ENCODE measurements at regions not wholly inside any gene's neighbourhood (a gene's known extent, or its start where the extent isn't known, plus 50 kb on each side); places are given as distances from the start of the nearest gene placed in this dataset.

- peaks cover 0 to 5% (median 0%) of the 10 kb centered on the region in 5 experiments for H3K9me3 ChIP-seq (ENCODE audit: control extremely low read depth in 1 of 5, control insufficient read depth in 4 of 5, insufficient read depth in 2 of 5, low read depth in 1 of 5, low read length in 4 of 5)
- CTCF ChIA-PET: no interaction called here
- POLR2A ChIA-PET: no interaction called here
- no peak overlapping the region for H3K27ac ChIP-seq (ENCODE audit: insufficient read depth in 1 of 2, low read depth in 1 of 2, low read length in 2 of 2, poor library complexity in 1 of 2, severe bottlenecking in 2 of 2)
- no peaks in the 10 kb centered on the region for H3K36me3 ChIP-seq (ENCODE audit: control insufficient read depth in 4 of 4, insufficient read depth in 4 of 4, low read length in 3 of 4)
- H3K4me1 ChIP-seq (ENCODE audit: control extremely low read depth in 1 of 4, control insufficient read depth in 4 of 4, insufficient read depth in 4 of 4, low read length in 3 of 4): no peaks in the 10 kb centered on the region
- WGBS (ENCODE audit: insufficient coverage): 100% methylated on average over 1 of the region's 2 CpGs
- no peaks in the 10 kb centered on the region for H3K27me3 ChIP-seq (replicated peaks in 2 of 5; ENCODE audit: control insufficient read depth in 4 of 5, insufficient read depth in 5 of 5, low read length in 4 of 5)
- H3K4me3 ChIP-seq (ENCODE audit: control insufficient read depth in 1 of 7, extremely low read depth in 1 of 7, insufficient read depth in 4 of 7, low read depth in 2 of 7, low read length in 6 of 7): no peak overlapping the region
- DNase-seq: no peak
Measured at GRCh38 chr6:4599924-4600323, 176.3 kb upstream of the CDYL start.

GRCh38 chr6:4598384-4598995 lies 177.7 kb upstream of the CDYL start:
- Histone ChIP-seq H3K36me3 (ENCODE audit: control insufficient read depth in 4 of 4, insufficient read depth in 4 of 4, low read length in 3 of 4) (no peaks in the 10 kb centered on the region), H3K9me3 (ENCODE audit: control extremely low read depth in 1 of 5, control insufficient read depth in 4 of 5, insufficient read depth in 2 of 5, low read depth in 1 of 5, low read length in 4 of 5) (peaks cover 0 to 5% (median 0%) of the 10 kb centered on the region in 5 experiments), H3K27ac (ENCODE audit: insufficient read depth in 1 of 2, low read depth in 1 of 2, low read length in 2 of 2, poor library complexity in 1 of 2, severe bottlenecking in 2 of 2) (no peak overlapping the region), H3K27me3 (replicated peaks in 2 of 5; ENCODE audit: control insufficient read depth in 4 of 5, insufficient read depth in 5 of 5, low read length in 4 of 5) (no peaks in the 10 kb centered on the region), H3K4me3 (ENCODE audit: control insufficient read depth in 1 of 7, extremely low read depth in 1 of 7, insufficient read depth in 4 of 7, low read depth in 2 of 7, low read length in 6 of 7) (no peak overlapping the region), H3K4me1 (ENCODE audit: control extremely low read depth in 1 of 4, control insufficient read depth in 4 of 4, insufficient read depth in 4 of 4, low read length in 3 of 4) (no peaks in the 10 kb centered on the region)
- ChIA-PET CTCF (no interaction called here), POLR2A (no interaction called here)
- 100% methylated on average over 2 of the region's 4 CpGs for WGBS (ENCODE audit: insufficient coverage)
- no peak for DNase-seq

DNA sequence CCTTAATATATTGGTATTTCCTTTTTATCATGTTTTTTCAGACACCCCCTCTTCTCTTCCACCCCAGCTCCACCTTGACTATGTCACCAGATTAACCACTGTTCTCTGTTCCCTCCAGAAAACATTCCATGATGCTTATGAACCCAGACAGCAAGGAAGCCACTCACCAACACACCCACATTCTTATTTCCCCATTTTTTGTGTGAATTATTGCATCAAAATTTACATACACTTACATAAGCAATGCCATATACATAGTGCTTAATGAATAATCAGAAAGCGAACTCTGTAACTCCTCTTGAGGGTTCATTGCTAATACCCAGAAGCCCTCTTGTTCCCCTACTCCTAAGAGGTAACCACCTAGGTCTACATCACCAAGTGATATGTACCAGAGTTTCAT lies 182.3 kb upstream of the CDYL start:
- Histone ChIP-seq H3K4me1 (ENCODE audit: control extremely low read depth in 1 of 4, control insufficient read depth in 4 of 4, insufficient read depth in 4 of 4, low read length in 3 of 4) (no peaks in the 10 kb centered on the region), H3K9me3 (ENCODE audit: control extremely low read depth in 1 of 5, control insufficient read depth in 4 of 5, insufficient read depth in 2 of 5, low read depth in 1 of 5, low read length in 4 of 5) (no peaks in the 10 kb centered on the region), H3K27me3 (replicated peaks in 2 of 5; ENCODE audit: control insufficient read depth in 4 of 5, insufficient read depth in 5 of 5, low read length in 4 of 5) (peaks cover 0 to 3% (median 0%) of the 10 kb centered on the region in 5 experiments), H3K27ac (ENCODE audit: insufficient read depth in 1 of 2, low read depth in 1 of 2, low read length in 2 of 2, poor library complexity in 1 of 2, severe bottlenecking in 2 of 2) (no peak overlapping the region), H3K36me3 (ENCODE audit: control insufficient read depth in 4 of 4, insufficient read depth in 4 of 4, low read length in 3 of 4) (no peaks in the 10 kb centered on the region), H3K4me3 (ENCODE audit: control insufficient read depth in 1 of 7, extremely low read depth in 1 of 7, insufficient read depth in 4 of 7, low read depth in 2 of 7, low read length in 6 of 7) (no peak overlapping the region)
- WGBS (ENCODE audit: insufficient coverage): no CpG with 5 or more reads among the region's 1 CpG
- ChIA-PET CTCF (no interaction called here), POLR2A (no interaction called here)
- DNase-seq: no peak

GRCh38 chr6:4592026-4592425 lies 184.2 kb upstream of the CDYL start:
- no peak overlapping the region for H3K4me3 ChIP-seq (ENCODE audit: control insufficient read depth in 1 of 7, extremely low read depth in 1 of 7, insufficient read depth in 4 of 7, low read depth in 2 of 7, low read length in 6 of 7)
- H3K4me1 ChIP-seq (ENCODE audit: control extremely low read depth in 1 of 4, control insufficient read depth in 4 of 4, insufficient read depth in 4 of 4, low read length in 3 of 4): no peaks in the 10 kb centered on the region
- H3K27ac ChIP-seq (ENCODE audit: insufficient read depth in 1 of 2, low read depth in 1 of 2, low read length in 2 of 2, poor library complexity in 1 of 2, severe bottlenecking in 2 of 2): no peak overlapping the region
- no peaks in the 10 kb centered on the region for H3K36me3 ChIP-seq (ENCODE audit: control insufficient read depth in 4 of 4, insufficient read depth in 4 of 4, low read length in 3 of 4)
- no peak for DNase-seq
- POLR2A ChIA-PET: no interaction called here
- peaks cover 0 to 3% (median 0%) of the 10 kb centered on the region in 5 experiments for H3K27me3 ChIP-seq (replicated peaks in 2 of 5; ENCODE audit: control insufficient read depth in 4 of 5, insufficient read depth in 5 of 5, low read length in 4 of 5)
- CTCF ChIA-PET: no interaction called here
- H3K9me3 ChIP-seq (ENCODE audit: control extremely low read depth in 1 of 5, control insufficient read depth in 4 of 5, insufficient read depth in 2 of 5, low read depth in 1 of 5, low read length in 4 of 5): no peaks in the 10 kb centered on the region
- no CpG with 5 or more reads among the region's 2 CpGs for WGBS (ENCODE audit: insufficient coverage)

DNA sequence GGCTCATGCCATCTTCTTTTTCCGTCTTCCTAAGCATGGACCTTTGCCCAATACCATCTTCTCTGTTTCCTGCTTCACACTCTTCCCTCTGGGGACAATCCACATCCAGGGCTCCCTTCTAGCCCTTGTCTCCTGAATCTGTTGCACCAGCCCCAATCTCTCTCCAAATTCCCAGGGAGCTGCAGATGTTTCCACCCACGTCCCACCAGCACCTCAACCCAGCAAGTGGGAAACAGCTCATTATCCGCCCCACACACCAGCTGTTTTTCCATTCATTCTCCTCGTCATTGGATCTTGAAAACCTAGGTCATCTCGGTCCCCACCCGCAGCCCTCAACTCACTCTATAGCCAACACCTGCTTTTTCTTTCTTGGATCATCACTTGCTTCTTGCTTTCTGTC lies 185.0 kb upstream of the CDYL start:
- DNase-seq: no peak
- Histone ChIP-seq H3K27me3 (replicated peaks in 2 of 5; ENCODE audit: control insufficient read depth in 4 of 5, insufficient read depth in 5 of 5, low read length in 4 of 5) (peaks cover 0 to 3% (median 0%) of the 10 kb centered on the region in 5 experiments), H3K4me1 (ENCODE audit: control extremely low read depth in 1 of 4, control insufficient read depth in 4 of 4, insufficient read depth in 4 of 4, low read length in 3 of 4) (no peaks in the 10 kb centered on the region), H3K27ac (ENCODE audit: insufficient read depth in 1 of 2, low read depth in 1 of 2, low read length in 2 of 2, poor library complexity in 1 of 2, severe bottlenecking in 2 of 2) (no peak overlapping the region), H3K4me3 (ENCODE audit: control insufficient read depth in 1 of 7, extremely low read depth in 1 of 7, insufficient read depth in 4 of 7, low read depth in 2 of 7, low read length in 6 of 7) (no peak overlapping the region), H3K36me3 (ENCODE audit: control insufficient read depth in 4 of 4, insufficient read depth in 4 of 4, low read length in 3 of 4) (no peaks in the 10 kb centered on the region), H3K9me3 (ENCODE audit: control extremely low read depth in 1 of 5, control insufficient read depth in 4 of 5, insufficient read depth in 2 of 5, low read depth in 1 of 5, low read length in 4 of 5) (no peaks in the 10 kb centered on the region)
- ChIA-PET POLR2A (no interaction called here), CTCF (no interaction called here)
- 96% methylated on average over 6 of the region's 6 CpGs for WGBS (ENCODE audit: insufficient coverage)

DNA sequence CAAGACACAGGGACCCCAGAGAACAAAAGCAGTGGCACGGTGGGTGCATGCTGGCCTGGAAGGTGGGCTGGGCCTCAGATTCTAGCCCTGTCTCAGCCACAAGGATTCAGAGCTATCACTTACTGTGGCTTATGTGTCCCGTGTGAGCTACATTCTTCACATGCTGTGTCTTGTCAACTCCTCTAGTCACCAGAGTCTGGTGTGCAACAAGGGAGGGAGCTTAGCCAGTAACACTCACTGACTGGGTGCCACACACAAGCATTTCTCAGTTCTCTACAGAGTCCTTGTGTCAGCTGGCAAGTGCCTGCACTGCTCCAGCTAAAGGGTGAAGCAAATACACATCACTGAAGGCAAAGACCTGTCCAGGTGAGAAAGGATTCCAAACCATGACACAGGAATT lies 186.9 kb upstream of the CDYL start:
- ChIA-PET CTCF (no interaction called here), POLR2A (no interaction called here)
- H3K27me3 ChIP-seq (replicated peaks in 2 of 5; ENCODE audit: control insufficient read depth in 4 of 5, insufficient read depth in 5 of 5, low read length in 4 of 5): peaks cover 0 to 3% (median 0%) of the 10 kb centered on the region in 5 experiments
- H3K9me3 ChIP-seq (ENCODE audit: control extremely low read depth in 1 of 5, control insufficient read depth in 4 of 5, insufficient read depth in 2 of 5, low read depth in 1 of 5, low read length in 4 of 5): no peaks in the 10 kb centered on the region
- H3K4me1 ChIP-seq (ENCODE audit: control extremely low read depth in 1 of 4, control insufficient read depth in 4 of 4, insufficient read depth in 4 of 4, low read length in 3 of 4): no peaks in the 10 kb centered on the region
- WGBS (ENCODE audit: insufficient coverage): 86% methylated on average over 2 of the region's 2 CpGs
- DNase-seq: no peak
- no peak overlapping the region for H3K4me3 ChIP-seq (ENCODE audit: control insufficient read depth in 1 of 7, extremely low read depth in 1 of 7, insufficient read depth in 4 of 7, low read depth in 2 of 7, low read length in 6 of 7)
- H3K27ac ChIP-seq (ENCODE audit: insufficient read depth in 1 of 2, low read depth in 1 of 2, low read length in 2 of 2, poor library complexity in 1 of 2, severe bottlenecking in 2 of 2): no peak overlapping the region
- no peaks in the 10 kb centered on the region for H3K36me3 ChIP-seq (ENCODE audit: control insufficient read depth in 4 of 4, insufficient read depth in 4 of 4, low read length in 3 of 4)

GRCh38 chr6:4588581-4588980 lies 187.6 kb upstream of the CDYL start:
- no peak overlapping the region for H3K4me3 ChIP-seq (ENCODE audit: control insufficient read depth in 1 of 7, extremely low read depth in 1 of 7, insufficient read depth in 4 of 7, low read depth in 2 of 7, low read length in 6 of 7)
- whole genome bisulfite sequencing (ENCODE audit: insufficient coverage): 93% methylated on average over 6 of the region's 7 CpGs
- CTCF ChIA-PET: no interaction called here

More at GRCh38 chr6:4588581-4588980, 187.6 kb upstream of the CDYL start:
- Histone ChIP-seq H3K27me3 (replicated peaks in 2 of 5; ENCODE audit: control insufficient read depth in 4 of 5, insufficient read depth in 5 of 5, low read length in 4 of 5) (peaks cover 0 to 3% (median 0%) of the 10 kb centered on the region in 5 experiments), H3K4me1 (ENCODE audit: control extremely low read depth in 1 of 4, control insufficient read depth in 4 of 4, insufficient read depth in 4 of 4, low read length in 3 of 4) (no peaks in the 10 kb centered on the region), H3K27ac (ENCODE audit: insufficient read depth in 1 of 2, low read depth in 1 of 2, low read length in 2 of 2, poor library complexity in 1 of 2, severe bottlenecking in 2 of 2) (no peak overlapping the region), H3K9me3 (ENCODE audit: control extremely low read depth in 1 of 5, control insufficient read depth in 4 of 5, insufficient read depth in 2 of 5, low read depth in 1 of 5, low read length in 4 of 5) (no peaks in the 10 kb centered on the region), H3K36me3 (ENCODE audit: control insufficient read depth in 4 of 4, insufficient read depth in 4 of 4, low read length in 3 of 4) (no peaks in the 10 kb centered on the region)
- no peak for DNase-seq
- POLR2A ChIA-PET: no interaction called here
